Esophagus squamous epithelium (tissue), 4 donors: ENCODE measurements at regions not wholly inside any gene's neighbourhood (a gene's known extent, or its start where the extent isn't known, plus 50 kb on each side); places are given as distances from the start of the nearest gene placed in this dataset.

ENCODE experiments used
- CTCF ChIP-seq, 6 experiments: fragments of 450-650 bp in 4 of 6; fragments of 200-600 bp in 2 of 6; sonication (generic) in 2 of 6; IDR thresholded peaks; one replicate each; pipeline ENCODE4 v1.5.1; 2016 to 2019; ENCODE audit warnings: antibody characterized with exemption in 6 of 6, mild to moderate bottlenecking in 4 of 6, moderate library complexity in 4 of 6
- POLR2A ChIP-seq, 4 donors: fragments of 450-650 bp; IDR thresholded peaks; one replicate each; pipeline ENCODE4 v1.6.1; 2017; ENCODE audit warnings: antibody characterized with exemption in 4 of 4, mild to moderate bottlenecking in 4 of 4, moderate library complexity in 3 of 4

GRCh38 chr11:36757075-36757474, 159.0 kb upstream of the RAG2 start:
- TF ChIP-seq POLR2A (IDR thresholded peaks at IDR 0.05) (no peak), CTCF (IDR thresholded peaks at IDR 0.05) (no peak)
